Tongue (tissue), 1 donor: ENCODE measurements at regions not wholly inside any gene's neighbourhood (a gene's known extent, or its start where the extent isn't known, plus 50 kb on each side); places are given as distances from the start of the nearest gene placed in this dataset.
"Not testable (repeated sequence)": the region's sequence is repeated elsewhere in the genome, so short reads cannot be mapped to it uniquely, and the experiment has no call there.

ENCODE experiments used
- DNase-seq: peaks from one replicate; pipeline ENCODE4 v3.0.0-alpha.2; 2015

- no peak for DNase-seq
These were observed 58.8 kb downstream of the PPP4R3C start for GRCh38 chrX:27404366-27404765.

GRCh38 chrX:27399146-27399456 is 64.0 kb downstream of the PPP4R3C start:
- no peak for DNase-seq

DNA sequence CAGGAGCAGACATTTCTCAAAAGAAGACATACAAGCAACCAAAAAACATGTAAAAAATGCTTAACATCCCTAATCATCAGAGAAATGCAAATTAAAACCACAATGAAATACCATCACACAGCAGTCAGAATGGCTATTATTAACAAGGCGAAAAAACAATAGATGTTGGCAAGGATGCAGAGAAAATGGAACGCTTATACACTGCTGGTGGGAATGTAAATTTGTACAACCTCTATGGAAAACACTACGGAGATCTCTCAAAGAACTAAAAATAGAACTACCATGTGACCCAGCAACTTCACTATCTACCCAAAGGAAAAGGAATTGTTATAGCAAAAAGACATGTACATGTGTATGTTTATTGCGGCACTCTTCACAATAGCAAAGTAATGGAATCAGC is 71.5 kb downstream of the PPP4R3C start:
- no peak for DNase-seq

- DNase-seq = no peak
These were observed 81.7 kb downstream of the PPP4R3C start for GRCh38 chrX:27381419-27381818.

GRCh38 chrX:27380163-27380845 is 82.8 kb downstream of the PPP4R3C start:
- no peak for DNase-seq

GRCh38 chrX:27354021-27354420 is 109.1 kb downstream of the PPP4R3C start:
- DNase-seq = no peak

DNA sequence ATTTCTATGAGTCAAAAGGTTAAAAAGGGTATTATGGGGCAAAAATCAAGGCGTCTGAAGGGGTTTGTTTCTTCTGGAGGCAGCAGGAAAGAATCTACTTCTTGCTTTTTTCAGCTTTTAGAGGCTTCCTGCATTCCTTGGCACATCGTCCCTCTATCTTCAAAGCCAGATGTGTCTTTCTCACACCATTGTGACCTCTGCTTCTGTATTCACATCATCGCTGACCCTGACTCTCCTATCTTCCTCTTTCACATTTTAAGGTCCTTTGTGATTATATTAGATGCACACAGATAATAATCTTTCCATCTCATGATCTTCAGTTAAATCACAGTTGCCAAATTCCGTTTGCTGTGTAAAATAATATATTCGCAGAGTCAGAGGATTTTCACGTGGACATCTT is 112.7 kb downstream of the PPP4R3C start:
- DNase-seq = no peak

DNA sequence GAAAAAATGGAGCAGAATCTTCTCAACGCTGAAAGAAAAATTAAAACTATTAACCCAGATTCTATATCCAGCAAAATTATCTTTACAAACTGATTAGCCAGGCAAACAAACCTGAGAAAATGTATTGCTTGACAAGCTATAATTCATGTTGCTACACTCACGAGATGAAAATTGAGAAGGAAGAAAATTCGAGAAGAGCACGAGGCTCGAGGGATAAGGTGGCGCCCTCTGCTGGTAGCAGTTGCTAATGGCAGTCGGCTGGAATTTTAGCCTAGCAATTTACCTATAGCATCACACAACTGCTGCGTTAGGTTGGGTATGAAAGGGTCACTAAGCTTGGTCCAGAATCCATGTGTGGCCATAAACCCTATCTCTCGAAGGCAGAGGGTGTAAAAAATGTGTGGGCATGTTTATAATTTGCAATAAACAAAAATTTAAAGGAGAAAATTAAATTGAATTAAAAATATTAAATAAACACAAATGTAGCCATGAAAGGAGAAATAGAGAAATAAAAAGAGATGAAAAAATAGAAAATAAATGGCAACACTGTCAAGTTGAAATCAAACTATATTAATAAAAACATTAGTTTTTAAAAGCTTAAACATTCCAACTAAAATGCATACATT is 126.6 kb downstream of the PPP4R3C start:
- peak; percentile 20 for DNase-seq

DNA sequence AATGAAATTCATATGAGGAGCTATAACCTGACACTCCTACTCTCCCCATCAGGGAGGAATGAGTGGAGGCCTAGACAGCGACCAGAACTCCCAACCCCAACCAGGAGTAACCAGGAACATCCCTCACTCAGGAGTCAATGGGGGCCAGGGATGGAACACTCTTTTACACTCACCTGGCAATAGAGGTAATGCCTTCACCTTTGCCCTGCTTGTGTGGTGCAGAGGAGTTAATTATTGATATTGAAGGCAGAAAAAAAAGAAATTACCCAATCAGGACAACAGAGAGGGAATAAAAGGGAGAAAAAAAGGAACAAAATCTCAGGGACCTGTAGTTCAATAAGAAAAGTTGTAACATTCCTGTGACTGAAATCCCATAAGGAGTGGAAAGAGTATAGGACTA is 141.5 kb downstream of the PPP4R3C start:
- no peak for DNase-seq

- no peak for DNase-seq
These were observed 153.7 kb downstream of the PPP4R3C start for GRCh38 chrX:27309406-27309805.

DNA sequence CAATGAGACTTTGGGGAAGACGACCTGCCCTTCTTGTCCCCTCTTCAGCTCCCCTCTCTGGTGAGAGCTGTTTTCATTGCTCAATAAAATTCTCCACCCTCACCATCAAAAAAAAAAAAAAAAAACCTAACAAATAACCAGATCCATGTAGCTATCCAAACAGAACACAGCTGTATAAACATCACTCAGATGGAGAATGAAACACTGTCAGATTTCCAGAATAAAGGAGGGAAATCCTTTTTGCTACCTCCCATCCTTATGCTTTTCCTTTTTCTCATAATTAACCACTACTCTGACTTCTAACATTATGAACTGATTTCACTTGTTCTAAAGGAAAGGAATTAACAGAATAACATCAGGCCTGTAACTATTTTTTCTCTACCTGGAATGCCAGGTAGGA is 155.6 kb downstream of the PPP4R3C start:
- DNase-seq = no peak

- not testable (repeated sequence) for DNase-seq
These were observed 170.6 kb downstream of the PPP4R3C start for GRCh38 chrX:27292552-27292951.

GRCh38 chrX:27276751-27277150 is 186.4 kb downstream of the PPP4R3C start:
- DNase-seq = no peak

- no peak for DNase-seq
These were observed 208.5 kb downstream of the PPP4R3C start for GRCh38 chrX:27254656-27255055.

- no peak for DNase-seq
These were observed 211.8 kb downstream of the PPP4R3C start for GRCh38 chrX:27251369-27251768.

GRCh38 chrX:27242581-27242980 is 220.6 kb downstream of the PPP4R3C start:
- DNase-seq = no peak

DNA sequence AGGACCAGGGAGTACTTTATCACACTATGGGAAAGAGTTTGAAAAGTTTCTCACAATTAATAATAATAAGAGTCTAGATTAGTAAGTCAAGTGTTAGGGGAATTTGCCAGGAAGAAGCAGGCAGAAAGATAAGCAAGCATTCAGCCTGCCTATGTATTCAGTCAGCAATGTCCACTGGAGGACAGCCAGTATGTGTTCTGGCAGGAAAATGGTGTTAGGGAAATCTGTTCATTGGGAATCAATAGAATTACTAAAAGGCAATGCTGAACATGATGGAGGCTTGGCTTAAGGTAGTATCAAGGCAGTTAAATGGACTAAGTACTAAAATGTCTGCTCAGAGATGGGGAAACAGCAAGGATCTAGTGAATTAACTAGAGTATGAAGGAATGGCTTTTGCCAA is 221.2 kb downstream of the PPP4R3C start:
- DNase-seq = no peak

GRCh38 chrX:27240042-27240441 is 223.1 kb downstream of the PPP4R3C start:
- not testable (repeated sequence) for DNase-seq

- DNase-seq = no peak
These were observed 226.5 kb downstream of the PPP4R3C start for GRCh38 chrX:27236681-27237080.

DNA sequence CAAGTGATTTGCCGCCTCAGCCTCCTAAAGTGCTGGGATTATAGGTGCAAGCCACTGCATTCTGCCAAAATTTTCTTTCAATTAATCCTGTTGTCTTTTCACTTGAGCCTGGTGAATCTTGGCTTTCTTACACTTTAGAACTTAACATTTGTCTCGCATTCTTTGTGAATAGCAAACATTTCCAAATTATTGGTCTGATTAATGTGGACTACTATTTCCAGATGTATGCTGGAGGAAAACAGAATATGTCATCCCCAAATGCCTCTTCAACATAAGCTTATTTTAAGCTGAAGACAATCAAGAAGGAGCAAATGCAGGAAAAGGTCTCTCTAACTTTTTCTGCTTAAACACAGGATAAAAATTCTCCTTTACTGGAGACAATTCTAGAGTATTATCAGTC is 233.4 kb downstream of the PPP4R3C start:
- no peak for DNase-seq

DNA sequence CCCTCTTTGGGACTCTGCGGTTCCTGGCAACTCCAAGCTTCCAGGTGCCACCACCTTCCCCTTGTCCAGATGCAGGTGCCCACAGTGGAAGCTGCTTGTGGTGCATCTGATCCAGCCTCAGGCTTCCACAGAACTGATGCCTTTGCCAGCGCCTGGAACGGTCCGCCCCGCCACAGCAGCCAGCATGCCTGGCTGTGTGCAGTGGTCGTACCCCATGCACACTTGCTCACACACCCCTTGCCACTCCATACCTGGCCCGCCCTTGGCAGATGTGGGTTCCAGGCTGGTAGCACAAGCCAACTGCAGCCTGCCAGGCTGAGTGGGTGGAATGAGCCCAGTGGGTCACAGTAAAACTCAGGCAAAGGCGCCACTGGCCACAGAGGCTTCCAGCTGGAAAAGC is 240.5 kb downstream of the PPP4R3C start:
- DNase-seq = no peak

DNA sequence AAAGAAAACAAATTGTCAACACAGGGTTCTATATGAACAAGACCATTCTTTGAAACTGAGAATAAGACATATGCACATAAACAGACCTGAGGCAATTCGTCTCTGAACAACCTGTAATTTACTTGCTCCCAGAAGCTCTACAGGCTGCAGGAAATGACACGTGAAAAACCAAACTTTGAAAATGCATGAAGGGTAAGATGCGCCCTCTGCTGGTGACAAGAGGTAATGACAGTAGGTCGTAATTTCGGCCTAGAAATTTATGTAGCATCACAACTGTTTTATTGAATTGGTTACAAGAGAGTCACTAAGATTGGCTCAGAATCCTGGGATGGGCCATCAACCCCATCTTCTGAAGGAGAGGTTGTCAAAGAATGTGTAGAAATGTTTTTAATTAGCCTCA is 276.5 kb downstream of the PPP4R3C start:
- peak; percentile 22 for DNase-seq

DNA sequence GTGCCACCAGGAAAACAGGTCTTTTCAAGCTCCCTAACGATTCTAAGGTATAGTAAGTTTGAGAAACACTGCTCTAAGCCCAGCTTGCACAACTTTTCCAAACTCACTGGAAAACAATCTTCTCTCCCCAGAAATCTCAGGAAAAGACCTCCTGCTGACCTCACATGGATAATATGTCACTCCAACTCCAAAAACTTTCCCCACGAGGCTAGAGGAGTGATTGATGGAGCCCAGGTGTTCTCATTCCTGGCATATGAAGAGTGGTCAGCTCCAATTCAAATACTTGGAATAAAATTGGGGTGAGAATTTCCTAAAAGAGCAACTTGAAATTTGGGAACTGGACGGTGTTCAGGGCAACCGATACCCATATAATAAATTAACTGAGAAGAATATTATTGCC is 299.9 kb downstream of the PPP4R3C start:
- DNase-seq = peak; percentile 1

GRCh38 chrX:27162496-27162895 is 300.6 kb downstream of the PPP4R3C start:
- DNase-seq = no peak

GRCh38 chrX:27156921-27157320 is 306.2 kb downstream of the PPP4R3C start:
- DNase-seq = not testable (repeated sequence)
